Right atrium auricular region (tissue), 2 donors: ENCODE measurements at regions not wholly inside any gene's neighbourhood (a gene's known extent, or its start where the extent isn't known, plus 50 kb on each side); places are given as distances from the start of the nearest gene placed in this dataset.

Experiments
- DNase-seq: peaks from one replicate; pipeline ENCODE4 v3.0.0-alpha.2; 2019; ENCODE audit warnings: low spot score
- H3K27ac ChIP-seq, 2 donors: fragments of 200-600 bp; sonication (generic); 1 replicate in 1 of 2; 2 replicates in 1 of 2; pipeline ENCODE4 v1.5.1; 2016 to 2019
- H3K27me3 ChIP-seq, 2 donors: fragments of 200-600 bp; sonication (generic); one replicate each; pipeline versions ENCODE4 v1.5.1 to v1.6.0; 2017 to 2019
- H3K36me3 ChIP-seq: fragments of 200-600 bp; sonication (generic); one replicate; pipeline ENCODE4 v1.5.1; 2016
- H3K4me1 ChIP-seq, 2 donors: fragments of 200-600 bp; sonication (generic); one replicate each; pipeline versions ENCODE4 v1.5.1 to v1.6.0; 2017 to 2019
- H3K4me3 ChIP-seq, 2 donors: fragments of 200-600 bp; sonication (generic); 1 replicate in 1 of 2; 2 replicates in 1 of 2; pipeline ENCODE4 v1.5.1; 2017 to 2019; ENCODE audit warnings: mild to moderate bottlenecking in 1 of 2, moderate library complexity in 1 of 2
- H3K9me3 ChIP-seq, 2 donors: fragments of 200-600 bp; sonication (generic); one replicate each; pipeline ENCODE4 v1.5.1; 2019
- TF ChIP-seq, protein P1 (sequence below), 2 donors: fragments of 200-600 bp; sonication (generic); IDR thresholded peaks; one replicate each; pipeline ENCODE4 v1.5.1; 2019; ENCODE audit warnings: antibody characterized with exemption in 2 of 2

DNA sequence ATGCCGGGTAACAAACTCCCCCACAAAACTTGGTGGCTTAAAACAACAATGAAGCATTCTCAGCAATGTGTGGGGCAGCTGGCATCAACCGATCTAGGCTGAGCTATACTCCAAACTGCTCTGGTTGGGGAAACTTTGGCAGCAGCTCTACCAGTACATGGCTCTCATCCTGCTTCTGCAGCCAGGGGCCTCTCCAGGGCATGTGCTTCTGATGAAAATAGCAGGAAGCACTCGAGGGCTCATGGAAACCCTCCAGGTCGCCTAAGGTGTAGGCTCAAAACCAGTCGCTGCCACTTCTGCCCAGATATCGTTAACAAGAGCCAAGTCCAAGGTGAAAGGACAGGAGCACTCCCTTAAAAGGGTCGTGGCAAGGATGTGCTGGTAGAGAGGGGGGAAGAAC lies 134.1 kb downstream of the TEX36 start:
- H3K27ac ChIP-seq = no peak overlapping the region
- H3K36me3 ChIP-seq = no peaks in the 10 kb centered on the region
- H3K9me3 ChIP-seq = peaks cover 0 to 14% of the 10 kb centered on the region in 2 donors
- DNase-seq = no peak
- TF ChIP-seq, protein P1, sequence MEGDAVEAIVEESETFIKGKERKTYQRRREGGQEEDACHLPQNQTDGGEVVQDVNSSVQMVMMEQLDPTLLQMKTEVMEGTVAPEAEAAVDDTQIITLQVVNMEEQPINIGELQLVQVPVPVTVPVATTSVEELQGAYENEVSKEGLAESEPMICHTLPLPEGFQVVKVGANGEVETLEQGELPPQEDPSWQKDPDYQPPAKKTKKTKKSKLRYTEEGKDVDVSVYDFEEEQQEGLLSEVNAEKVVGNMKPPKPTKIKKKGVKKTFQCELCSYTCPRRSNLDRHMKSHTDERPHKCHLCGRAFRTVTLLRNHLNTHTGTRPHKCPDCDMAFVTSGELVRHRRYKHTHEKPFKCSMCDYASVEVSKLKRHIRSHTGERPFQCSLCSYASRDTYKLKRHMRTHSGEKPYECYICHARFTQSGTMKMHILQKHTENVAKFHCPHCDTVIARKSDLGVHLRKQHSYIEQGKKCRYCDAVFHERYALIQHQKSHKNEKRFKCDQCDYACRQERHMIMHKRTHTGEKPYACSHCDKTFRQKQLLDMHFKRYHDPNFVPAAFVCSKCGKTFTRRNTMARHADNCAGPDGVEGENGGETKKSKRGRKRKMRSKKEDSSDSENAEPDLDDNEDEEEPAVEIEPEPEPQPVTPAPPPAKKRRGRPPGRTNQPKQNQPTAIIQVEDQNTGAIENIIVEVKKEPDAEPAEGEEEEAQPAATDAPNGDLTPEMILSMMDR (IDR thresholded peaks at IDR 0.05) = no peak
- no peaks in the 10 kb centered on the region for H3K27me3 ChIP-seq
- no peak overlapping the region for H3K4me3 ChIP-seq
- H3K4me1 ChIP-seq = no peaks in the 10 kb centered on the region

DNA sequence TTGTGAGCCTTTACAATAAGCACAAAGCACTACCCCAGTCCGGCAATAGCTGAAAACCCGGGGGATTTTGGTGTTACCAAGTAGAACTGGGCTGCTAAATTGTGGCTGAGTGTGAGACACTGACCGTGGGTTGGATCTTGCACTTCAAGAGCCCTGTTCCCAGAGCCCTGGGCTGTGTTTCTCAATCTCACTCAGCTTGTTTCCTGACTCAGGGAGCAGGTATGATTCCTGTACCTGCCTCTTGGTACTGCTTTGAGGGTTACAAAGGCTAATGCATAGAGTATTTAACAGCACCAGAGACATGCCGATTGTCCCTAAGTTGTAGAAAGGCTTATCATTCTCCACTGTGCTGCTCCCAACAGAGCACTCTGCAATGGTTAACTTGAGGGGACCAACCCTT lies 134.6 kb downstream of the TEX36 start:
- Histone ChIP-seq H3K4me3 (no peak overlapping the region), H3K4me1 (no peaks in the 10 kb centered on the region), H3K27me3 (no peaks in the 10 kb centered on the region), H3K36me3 (no peaks in the 10 kb centered on the region), H3K27ac (no peak overlapping the region), H3K9me3 (peaks cover 0 to 12% of the 10 kb centered on the region in 2 donors)
- TF ChIP-seq, protein P1 (IDR thresholded peaks at IDR 0.05) = no peak
- DNase-seq = no peak

DNA sequence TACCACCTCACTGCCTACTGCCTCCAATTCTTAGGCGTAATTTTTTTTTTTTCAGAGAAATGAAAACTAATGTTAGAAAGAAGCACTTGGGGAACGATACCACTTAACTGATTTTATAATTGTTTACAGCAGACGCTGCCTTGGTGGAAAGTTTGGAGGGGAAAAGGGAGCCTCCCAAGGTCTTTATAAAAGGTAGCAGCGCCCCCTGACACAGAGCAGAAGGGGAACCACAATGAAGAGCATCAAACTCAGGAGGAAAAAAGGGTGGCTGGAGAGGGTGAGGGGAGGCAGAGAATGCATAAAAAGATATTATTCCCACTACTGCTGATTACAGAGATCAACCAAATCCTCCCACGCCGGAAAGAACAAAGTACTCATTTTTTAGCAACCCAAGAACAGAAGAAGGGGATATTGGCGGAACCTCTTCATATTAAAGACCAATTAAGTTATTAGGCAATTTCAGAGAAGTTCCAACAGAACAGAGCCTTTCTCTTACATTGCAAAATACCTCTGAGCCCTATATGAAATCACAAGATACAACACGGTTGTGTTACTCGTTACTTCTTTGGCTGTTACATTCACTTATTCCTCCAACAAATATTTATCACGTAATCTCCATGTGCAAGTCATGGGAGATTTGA lies 135.8 kb downstream of the TEX36 start:
- peaks cover 0 to under 1% of the 10 kb centered on the region in 2 donors for H3K9me3 ChIP-seq
- no peaks in the 10 kb centered on the region for H3K4me1 ChIP-seq
- H3K36me3 ChIP-seq = no peaks in the 10 kb centered on the region
- no peaks in the 10 kb centered on the region for H3K27me3 ChIP-seq
- TF ChIP-seq, protein P1 (IDR thresholded peaks at IDR 0.05) = no peak
- H3K27ac ChIP-seq = no peak overlapping the region
- no peak for DNase-seq
- no peak overlapping the region for H3K4me3 ChIP-seq

- H3K36me3 ChIP-seq = no peaks in the 10 kb centered on the region
- H3K4me3 ChIP-seq = no peak overlapping the region
- H3K9me3 ChIP-seq = no peaks in the 10 kb centered on the region
- H3K27ac ChIP-seq = no peak overlapping the region
- DNase-seq = no peak
- no peaks in the 10 kb centered on the region for H3K4me1 ChIP-seq
- TF ChIP-seq, protein P1 (IDR thresholded peaks at IDR 0.05) = no peak
- H3K27me3 ChIP-seq = no peaks in the 10 kb centered on the region
Observed at GRCh38 chr10:125543796-125544195, 139.2 kb downstream of the TEX36 start.

DNA sequence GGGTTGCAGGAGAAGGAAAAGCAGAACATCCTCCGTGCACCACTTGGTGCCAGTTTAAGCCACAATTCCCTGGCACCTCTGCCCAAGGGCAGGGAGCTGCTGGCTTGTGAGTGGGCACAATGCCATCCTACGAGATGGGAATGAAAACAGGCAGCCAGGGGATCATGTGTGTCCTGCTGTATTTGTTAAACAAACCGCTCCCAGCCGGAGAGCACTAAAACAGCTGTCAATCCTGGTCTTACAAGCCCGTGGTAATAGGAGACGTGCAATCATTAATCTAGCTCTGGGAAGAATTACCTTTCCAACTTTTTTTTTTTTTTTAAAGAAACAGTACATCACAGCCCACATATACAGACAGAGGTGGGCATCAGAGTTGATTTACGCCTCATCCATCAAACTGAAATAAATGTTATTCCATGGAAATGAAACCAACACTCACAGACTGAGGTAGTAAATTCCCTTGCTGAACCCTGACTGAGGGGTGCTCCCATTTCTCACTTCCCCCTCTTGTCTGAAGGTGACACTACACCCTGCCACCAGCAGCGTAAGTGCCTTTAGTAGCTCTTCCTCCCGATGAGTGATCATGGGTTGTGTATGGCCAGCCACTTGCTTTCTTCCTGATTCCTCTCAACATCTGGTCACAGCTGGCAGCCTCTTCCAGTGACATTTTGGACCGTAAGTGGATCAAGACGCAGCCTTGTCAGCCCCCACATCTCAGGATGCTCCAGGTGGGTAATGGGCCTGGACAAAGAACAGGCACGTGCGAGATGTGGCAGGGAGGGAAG lies 143.8 kb downstream of the TEX36 start:
- DNase-seq = no peak
- no peak overlapping the region for H3K27ac ChIP-seq
- H3K36me3 ChIP-seq = no peaks in the 10 kb centered on the region
- H3K27me3 ChIP-seq = no peaks in the 10 kb centered on the region
- no peaks in the 10 kb centered on the region for H3K4me1 ChIP-seq
- TF ChIP-seq, protein P1 (IDR thresholded peaks at IDR 0.05) = no peak
- H3K9me3 ChIP-seq = no peaks in the 10 kb centered on the region
- H3K4me3 ChIP-seq = no peak overlapping the region
